ENCODE measurements at regions not wholly inside any gene's neighbourhood (a gene's known extent, or its start where the extent isn't known, plus 50 kb on each side); places are given as distances from the start of the nearest gene placed in this dataset.

DNA sequence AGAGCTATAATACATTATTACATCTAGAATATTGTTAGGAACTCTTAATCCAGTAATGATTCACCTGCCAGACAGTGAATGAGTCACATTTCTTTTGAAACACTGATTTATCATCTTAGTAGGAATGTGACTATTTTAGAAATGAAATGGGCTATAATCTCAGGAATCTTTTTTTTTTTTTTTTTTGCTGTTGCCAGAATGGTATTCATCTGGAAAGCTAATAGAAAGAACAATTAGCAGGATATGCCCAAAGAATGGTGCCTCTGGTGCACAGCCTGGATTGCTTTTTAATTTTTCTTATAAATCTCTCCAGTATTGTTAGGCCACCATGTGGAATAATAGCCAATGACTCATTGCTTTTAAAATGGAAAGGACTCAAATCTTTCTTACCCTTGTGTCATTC, 181.1 kb upstream of the SMIM31 start:
- DNase-seq, result no peak
- no peak overlapping the region for H3K4me3 Mint-ChIP-seq
- Histone ChIP-seq H3K9ac (ENCODE audit: extremely low read depth, low read length, poor library complexity, severe bottlenecking) (no peak overlapping the region), H3K27ac (ENCODE audit: low read depth, low read length) (no peak overlapping the region), H3K9me3 (ENCODE audit: control insufficient read depth, low read length) (no peaks in the 10 kb centered on the region), H3K4me3 (ENCODE audit: low read length) (no peak overlapping the region), H3K36me3 (ENCODE audit: control insufficient read depth, insufficient read depth, low read length) (no peaks in the 10 kb centered on the region), H3K27me3 (ENCODE audit: control insufficient read depth, insufficient read depth, low read length, poor library complexity, severe bottlenecking) (no peaks in the 10 kb centered on the region), H3K4me1 (ENCODE audit: control insufficient read depth, insufficient read depth, low read length) (no peaks in the 10 kb centered on the region)
- H3K4me1 Mint-ChIP-seq, result no peaks in the 10 kb centered on the region
- no peaks in the 10 kb centered on the region for H3K27me3 Mint-ChIP-seq (ENCODE audit: insufficient read depth)
- TF ChIP-seq, protein P1, sequence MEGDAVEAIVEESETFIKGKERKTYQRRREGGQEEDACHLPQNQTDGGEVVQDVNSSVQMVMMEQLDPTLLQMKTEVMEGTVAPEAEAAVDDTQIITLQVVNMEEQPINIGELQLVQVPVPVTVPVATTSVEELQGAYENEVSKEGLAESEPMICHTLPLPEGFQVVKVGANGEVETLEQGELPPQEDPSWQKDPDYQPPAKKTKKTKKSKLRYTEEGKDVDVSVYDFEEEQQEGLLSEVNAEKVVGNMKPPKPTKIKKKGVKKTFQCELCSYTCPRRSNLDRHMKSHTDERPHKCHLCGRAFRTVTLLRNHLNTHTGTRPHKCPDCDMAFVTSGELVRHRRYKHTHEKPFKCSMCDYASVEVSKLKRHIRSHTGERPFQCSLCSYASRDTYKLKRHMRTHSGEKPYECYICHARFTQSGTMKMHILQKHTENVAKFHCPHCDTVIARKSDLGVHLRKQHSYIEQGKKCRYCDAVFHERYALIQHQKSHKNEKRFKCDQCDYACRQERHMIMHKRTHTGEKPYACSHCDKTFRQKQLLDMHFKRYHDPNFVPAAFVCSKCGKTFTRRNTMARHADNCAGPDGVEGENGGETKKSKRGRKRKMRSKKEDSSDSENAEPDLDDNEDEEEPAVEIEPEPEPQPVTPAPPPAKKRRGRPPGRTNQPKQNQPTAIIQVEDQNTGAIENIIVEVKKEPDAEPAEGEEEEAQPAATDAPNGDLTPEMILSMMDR (conservative IDR thresholded peaks at IDR 0.05), result no peak
- no peak overlapping the region for H3K27ac Mint-ChIP-seq
- peaks cover 5% of the 10 kb centered on the region for H3K9me3 Mint-ChIP-seq
- H3K36me3 Mint-ChIP-seq (ENCODE audit: low read depth), result no peaks in the 10 kb centered on the region

DNA sequence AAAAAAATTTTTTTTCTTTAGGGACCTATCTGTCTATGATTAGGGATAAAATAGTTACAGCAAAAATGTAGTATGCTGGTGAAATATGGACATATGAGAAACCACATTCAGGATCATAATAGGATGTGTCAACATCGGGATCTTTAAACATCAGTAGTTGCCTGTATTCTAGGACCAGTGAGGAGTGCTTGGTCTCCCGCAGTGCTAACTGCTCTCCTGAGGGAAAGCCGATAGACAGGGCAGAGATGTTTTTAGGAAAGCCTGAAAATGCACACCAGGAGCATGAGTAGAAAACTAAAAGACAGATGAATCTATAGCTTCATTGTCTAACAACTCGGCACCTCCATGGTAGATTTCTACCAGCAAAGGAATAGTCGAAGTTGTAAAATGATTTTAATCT, 178.1 kb upstream of the SMIM31 start:
- Histone ChIP-seq H3K9ac (ENCODE audit: extremely low read depth, low read length, poor library complexity, severe bottlenecking) (no peak overlapping the region), H3K27ac (ENCODE audit: low read depth, low read length) (no peak overlapping the region), H3K36me3 (ENCODE audit: control insufficient read depth, insufficient read depth, low read length) (no peaks in the 10 kb centered on the region), H3K9me3 (ENCODE audit: control insufficient read depth, low read length) (no peaks in the 10 kb centered on the region), H3K27me3 (ENCODE audit: control insufficient read depth, insufficient read depth, low read length, poor library complexity, severe bottlenecking) (no peaks in the 10 kb centered on the region), H3K4me1 (ENCODE audit: control insufficient read depth, insufficient read depth, low read length) (no peaks in the 10 kb centered on the region), H3K4me3 (ENCODE audit: low read length) (no peak overlapping the region)
- TF ChIP-seq, protein P1 (conservative IDR thresholded peaks at IDR 0.05), result no peak
- Mint-ChIP-seq H3K27ac (no peak overlapping the region), H3K4me1 (no peaks in the 10 kb centered on the region), H3K36me3 (ENCODE audit: low read depth) (no peaks in the 10 kb centered on the region), H3K9me3 (peaks cover 4% of the 10 kb centered on the region), H3K4me3 (no peak overlapping the region), H3K27me3 (ENCODE audit: insufficient read depth) (no peaks in the 10 kb centered on the region)
- no peak for DNase-seq
- WGBS, 2 experiments (ENCODE audit: insufficient coverage in 1 of 2, insufficient read length in 1 of 2), result 90 to 96% methylated on average over 5 of the region's 5 CpGs

DNA sequence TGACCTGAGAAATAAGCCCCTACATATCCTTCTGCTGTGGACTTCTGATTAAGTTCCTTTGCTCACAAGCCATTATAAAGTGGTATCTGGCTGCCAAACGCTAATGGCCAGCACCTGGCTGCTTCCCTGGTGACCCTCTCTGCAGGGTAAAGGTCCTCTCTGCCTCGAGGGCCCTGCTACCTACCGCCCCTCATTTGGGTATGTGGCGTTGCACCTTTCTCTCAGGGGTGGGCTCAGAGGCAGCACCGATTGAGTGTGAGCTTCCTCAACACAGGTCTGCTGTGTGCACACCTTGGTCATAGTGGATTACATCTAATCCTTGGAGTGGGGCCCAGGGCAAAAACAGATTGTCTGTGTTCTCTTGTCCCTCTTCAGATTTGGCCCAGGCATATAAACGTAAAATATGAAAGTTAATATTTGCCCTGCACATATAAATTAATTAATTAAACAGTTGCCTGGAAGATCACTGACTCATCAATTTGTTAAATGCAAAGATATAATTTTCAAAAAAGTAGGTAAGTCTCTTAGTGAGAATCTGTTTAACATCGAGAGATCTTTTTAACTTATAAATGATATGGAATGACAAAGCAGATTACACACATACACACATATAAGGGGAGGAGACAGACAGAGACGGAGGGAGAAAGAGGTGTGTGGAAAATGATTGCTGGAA, 174.5 kb upstream of the SMIM31 start:
- WGBS, 2 experiments (ENCODE audit: insufficient coverage in 1 of 2, insufficient read length in 1 of 2), result 89 to 96% methylated on average over 3 to 7 of the region's 8 CpGs
- H3K36me3 Mint-ChIP-seq (ENCODE audit: low read depth), result no peaks in the 10 kb centered on the region
- Histone ChIP-seq H3K4me3 (ENCODE audit: low read length) (no peak overlapping the region), H3K9me3 (ENCODE audit: control insufficient read depth, low read length) (peaks cover 4% of the 10 kb centered on the region), H3K4me1 (ENCODE audit: control insufficient read depth, insufficient read depth, low read length) (no peaks in the 10 kb centered on the region), H3K9ac (ENCODE audit: extremely low read depth, low read length, poor library complexity, severe bottlenecking) (no peak overlapping the region), H3K36me3 (ENCODE audit: control insufficient read depth, insufficient read depth, low read length) (no peaks in the 10 kb centered on the region), H3K27me3 (ENCODE audit: control insufficient read depth, insufficient read depth, low read length, poor library complexity, severe bottlenecking) (no peaks in the 10 kb centered on the region), H3K27ac (ENCODE audit: low read depth, low read length) (no peak overlapping the region)
- no peak overlapping the region for H3K27ac Mint-ChIP-seq
- H3K9me3 Mint-ChIP-seq, result peaks cover 18% of the 10 kb centered on the region
- no peak for DNase-seq
- H3K4me3 Mint-ChIP-seq, result no peak overlapping the region
- no peaks in the 10 kb centered on the region for H3K27me3 Mint-ChIP-seq (ENCODE audit: insufficient read depth)
- TF ChIP-seq, protein P1 (conservative IDR thresholded peaks at IDR 0.05), result no peak
- no peaks in the 10 kb centered on the region for H3K4me1 Mint-ChIP-seq
